ENCODE measurements at regions not wholly inside any gene's neighbourhood (a gene's known extent, or its start where the extent isn't known, plus 50 kb on each side); places are given as distances from the start of the nearest gene placed in this dataset.
A peak's percentile ranks its signal among the peaks of the same experiment; 100 is the strongest.
"Not testable (repeated sequence)": the region's sequence is repeated elsewhere in the genome, so short reads cannot be mapped to it uniquely, and the experiment has no call there.

GRCh38 chr7:66518151-66518691 is 110.5 kb upstream of the KCTD7 start:
- H3K4me3 ChIP-seq (ENCODE audit: control insufficient read depth in 1 of 7, extremely low read depth in 1 of 7, insufficient read depth in 4 of 7, low read depth in 2 of 7, low read length in 6 of 7): no peak overlapping the region
- CTCF ChIA-PET: no interaction called here
- no peak for DNase-seq

GRCh38 chr7:66521675-66522074 is 107.0 kb upstream of the KCTD7 start:
- Histone ChIP-seq H3K36me3 (ENCODE audit: control insufficient read depth in 4 of 4, insufficient read depth in 4 of 4, low read length in 3 of 4) (no peaks in the 10 kb centered on the region), H3K4me1 (ENCODE audit: control extremely low read depth in 1 of 4, control insufficient read depth in 4 of 4, insufficient read depth in 4 of 4, low read length in 3 of 4) (no peaks in the 10 kb centered on the region), H3K4me3 (ENCODE audit: control insufficient read depth in 1 of 7, extremely low read depth in 1 of 7, insufficient read depth in 4 of 7, low read depth in 2 of 7, low read length in 6 of 7) (no peak overlapping the region), H3K27ac (ENCODE audit: insufficient read depth in 1 of 2, low read depth in 1 of 2, low read length in 2 of 2, poor library complexity in 1 of 2, severe bottlenecking in 2 of 2) (no peak overlapping the region), H3K9me3 (ENCODE audit: control extremely low read depth in 1 of 5, control insufficient read depth in 4 of 5, insufficient read depth in 2 of 5, low read depth in 1 of 5, low read length in 4 of 5) (no peaks in the 10 kb centered on the region), H3K27me3 (replicated peaks in 2 of 5; ENCODE audit: control insufficient read depth in 4 of 5, insufficient read depth in 5 of 5, low read length in 4 of 5) (no peaks in the 10 kb centered on the region)
- ChIA-PET POLR2A (no interaction called here), CTCF (interaction anchor here (1.2 kb wide), 1 partner anchor 108 kb away, joined by 3 read pairs; no protein-coding TSS in a partner anchor)
- 97% methylated on average over 3 of the region's 4 CpGs for WGBS (ENCODE audit: insufficient coverage)
- no peak for DNase-seq

More at GRCh38 chr7:66518151-66518691, 110.5 kb upstream of the KCTD7 start:
- Histone ChIP-seq H3K36me3 (ENCODE audit: control insufficient read depth in 4 of 4, insufficient read depth in 4 of 4, low read length in 3 of 4) (no peaks in the 10 kb centered on the region), H3K9me3 (ENCODE audit: control extremely low read depth in 1 of 5, control insufficient read depth in 4 of 5, insufficient read depth in 2 of 5, low read depth in 1 of 5, low read length in 4 of 5) (no peaks in the 10 kb centered on the region), H3K27me3 (replicated peaks in 2 of 5; ENCODE audit: control insufficient read depth in 4 of 5, insufficient read depth in 5 of 5, low read length in 4 of 5) (no peaks in the 10 kb centered on the region), H3K27ac (ENCODE audit: insufficient read depth in 1 of 2, low read depth in 1 of 2, low read length in 2 of 2, poor library complexity in 1 of 2, severe bottlenecking in 2 of 2) (no peak overlapping the region), H3K4me1 (ENCODE audit: control extremely low read depth in 1 of 4, control insufficient read depth in 4 of 4, insufficient read depth in 4 of 4, low read length in 3 of 4) (no peaks in the 10 kb centered on the region)
- POLR2A ChIA-PET: no interaction called here
- WGBS (ENCODE audit: insufficient coverage): 92% methylated on average over 11 of the region's 14 CpGs

DNA sequence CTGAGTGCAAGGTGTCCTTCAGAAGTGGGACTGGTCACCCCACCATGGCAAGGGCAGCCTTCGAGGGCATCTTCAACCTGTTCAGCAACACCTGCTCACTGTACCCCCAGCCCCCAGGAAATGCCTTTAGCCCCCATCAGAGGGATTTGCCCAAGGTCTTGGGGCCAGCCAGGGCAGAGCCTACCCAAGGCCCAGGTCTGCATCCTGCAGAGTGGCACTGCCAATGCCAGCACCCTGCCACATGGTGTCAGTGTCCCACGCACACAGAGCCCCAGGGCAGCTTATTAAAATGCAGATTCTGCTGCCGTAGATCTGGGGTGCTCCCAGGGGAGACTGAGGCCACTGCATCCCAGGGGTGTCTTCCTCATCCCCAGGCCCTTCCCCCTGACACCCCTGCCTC is 106.2 kb upstream of the KCTD7 start:
- no peaks in the 10 kb centered on the region for H3K9me3 ChIP-seq (ENCODE audit: control extremely low read depth in 1 of 5, control insufficient read depth in 4 of 5, insufficient read depth in 2 of 5, low read depth in 1 of 5, low read length in 4 of 5)
- peak; percentile 11 to 24 (median 13) for DNase-seq
- no peak overlapping the region for H3K27ac ChIP-seq (ENCODE audit: insufficient read depth in 1 of 2, low read depth in 1 of 2, low read length in 2 of 2, poor library complexity in 1 of 2, severe bottlenecking in 2 of 2)
- CTCF ChIA-PET: interaction anchor here (1.2 kb wide), 1 partner anchor 9 kb away, joined by 3 read pairs; no protein-coding TSS in a partner anchor
- WGBS (ENCODE audit: insufficient coverage): 73% methylated on average over 3 of the region's 3 CpGs
- H3K27me3 ChIP-seq (replicated peaks in 2 of 5; ENCODE audit: control insufficient read depth in 4 of 5, insufficient read depth in 5 of 5, low read length in 4 of 5): no peaks in the 10 kb centered on the region
- no peak overlapping the region for H3K4me3 ChIP-seq (ENCODE audit: control insufficient read depth in 1 of 7, extremely low read depth in 1 of 7, insufficient read depth in 4 of 7, low read depth in 2 of 7, low read length in 6 of 7)
- H3K36me3 ChIP-seq (ENCODE audit: control insufficient read depth in 4 of 4, insufficient read depth in 4 of 4, low read length in 3 of 4): no peaks in the 10 kb centered on the region
- POLR2A ChIA-PET: no interaction called here
- H3K4me1 ChIP-seq (ENCODE audit: control extremely low read depth in 1 of 4, control insufficient read depth in 4 of 4, insufficient read depth in 4 of 4, low read length in 3 of 4): no peaks in the 10 kb centered on the region

DNA sequence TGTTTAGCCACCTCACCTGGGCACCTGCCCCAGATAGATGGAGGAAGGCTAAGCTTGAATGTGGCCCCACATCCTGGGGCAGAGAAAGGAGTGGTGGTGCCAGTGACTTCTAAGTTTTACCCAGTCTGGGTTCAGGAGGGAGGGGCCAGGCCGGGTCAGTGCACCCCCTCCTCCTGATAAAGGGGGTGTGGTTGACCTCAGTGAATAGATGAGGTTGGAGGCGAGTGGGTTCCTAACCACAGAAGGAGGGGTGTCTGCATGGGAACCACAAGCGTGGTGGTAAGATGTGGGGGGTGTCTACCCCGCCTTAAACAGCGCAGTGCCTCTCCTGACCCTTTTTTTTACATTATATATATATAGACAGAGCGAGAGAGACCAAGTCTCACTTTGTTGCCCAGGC is 105.3 kb upstream of the KCTD7 start:
- Histone ChIP-seq H3K4me1 (ENCODE audit: control extremely low read depth in 1 of 4, control insufficient read depth in 4 of 4, insufficient read depth in 4 of 4, low read length in 3 of 4) (no peaks in the 10 kb centered on the region), H3K9me3 (ENCODE audit: control extremely low read depth in 1 of 5, control insufficient read depth in 4 of 5, insufficient read depth in 2 of 5, low read depth in 1 of 5, low read length in 4 of 5) (no peaks in the 10 kb centered on the region), H3K27ac (ENCODE audit: insufficient read depth in 1 of 2, low read depth in 1 of 2, low read length in 2 of 2, poor library complexity in 1 of 2, severe bottlenecking in 2 of 2) (no peak overlapping the region), H3K36me3 (ENCODE audit: control insufficient read depth in 4 of 4, insufficient read depth in 4 of 4, low read length in 3 of 4) (peaks cover 0 to 1% (median 0%) of the 10 kb centered on the region in 4 experiments), H3K27me3 (replicated peaks in 2 of 5; ENCODE audit: control insufficient read depth in 4 of 5, insufficient read depth in 5 of 5, low read length in 4 of 5) (no peaks in the 10 kb centered on the region), H3K4me3 (ENCODE audit: control insufficient read depth in 1 of 7, extremely low read depth in 1 of 7, insufficient read depth in 4 of 7, low read depth in 2 of 7, low read length in 6 of 7) (no peak overlapping the region)
- POLR2A ChIA-PET: no interaction called here
- DNase-seq: peak; percentile 21 to 61 (median 51)
- 64% methylated on average over 2 of the region's 6 CpGs for WGBS (ENCODE audit: insufficient coverage)
- CTCF ChIA-PET: interaction anchor here (1.2 kb wide), 1 partner anchor 10 kb away, joined by 3 read pairs; no protein-coding TSS in a partner anchor

DNA sequence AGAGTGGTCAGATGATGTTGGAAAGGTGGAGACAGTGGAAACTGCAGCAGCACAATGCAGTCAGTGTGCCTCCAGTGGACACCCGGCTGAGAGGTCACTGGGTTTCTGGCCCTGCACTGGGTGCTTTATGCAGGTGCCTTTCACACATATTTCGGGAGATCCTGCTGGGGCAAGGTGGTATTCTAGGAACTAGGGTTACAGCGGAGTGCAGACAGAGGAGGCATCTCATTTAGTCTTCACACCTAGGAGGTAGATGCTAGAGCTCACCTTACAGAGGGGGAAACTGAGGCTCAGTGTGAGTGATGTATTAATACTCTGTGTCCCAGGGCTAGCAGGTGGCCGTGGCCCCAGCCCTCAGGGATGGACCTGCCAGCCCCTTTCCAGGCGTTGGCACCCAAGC is 103.9 kb upstream of the KCTD7 start:
- Histone ChIP-seq H3K27ac (ENCODE audit: insufficient read depth in 1 of 2, low read depth in 1 of 2, low read length in 2 of 2, poor library complexity in 1 of 2, severe bottlenecking in 2 of 2) (no peak overlapping the region), H3K27me3 (replicated peaks in 2 of 5; ENCODE audit: control insufficient read depth in 4 of 5, insufficient read depth in 5 of 5, low read length in 4 of 5) (no peaks in the 10 kb centered on the region), H3K4me1 (ENCODE audit: control extremely low read depth in 1 of 4, control insufficient read depth in 4 of 4, insufficient read depth in 4 of 4, low read length in 3 of 4) (no peaks in the 10 kb centered on the region), H3K9me3 (ENCODE audit: control extremely low read depth in 1 of 5, control insufficient read depth in 4 of 5, insufficient read depth in 2 of 5, low read depth in 1 of 5, low read length in 4 of 5) (no peaks in the 10 kb centered on the region), H3K36me3 (ENCODE audit: control insufficient read depth in 4 of 4, insufficient read depth in 4 of 4, low read length in 3 of 4) (peaks cover 0 to 1% (median 0%) of the 10 kb centered on the region in 4 experiments), H3K4me3 (ENCODE audit: control insufficient read depth in 1 of 7, extremely low read depth in 1 of 7, insufficient read depth in 4 of 7, low read depth in 2 of 7, low read length in 6 of 7) (no peak overlapping the region)
- ChIA-PET POLR2A (no interaction called here), CTCF (no interaction called here)
- 93% methylated on average over 5 of the region's 5 CpGs for WGBS (ENCODE audit: insufficient coverage)
- DNase-seq: no peak

GRCh38 chr7:66526782-66527181 is 101.9 kb upstream of the KCTD7 start:
- H3K9me3 ChIP-seq (ENCODE audit: control extremely low read depth in 1 of 5, control insufficient read depth in 4 of 5, insufficient read depth in 2 of 5, low read depth in 1 of 5, low read length in 4 of 5); DNase-seq; CTCF ChIA-PET; H3K27ac ChIP-seq (ENCODE audit: insufficient read depth in 1 of 2, low read depth in 1 of 2, low read length in 2 of 2, poor library complexity in 1 of 2, severe bottlenecking in 2 of 2); H3K36me3 ChIP-seq (ENCODE audit: control insufficient read depth in 4 of 4, insufficient read depth in 4 of 4, low read length in 3 of 4); H3K4me3 ChIP-seq (ENCODE audit: control insufficient read depth in 1 of 7, extremely low read depth in 1 of 7, insufficient read depth in 4 of 7, low read depth in 2 of 7, low read length in 6 of 7); H3K27me3 ChIP-seq (replicated peaks in 2 of 5; ENCODE audit: control insufficient read depth in 4 of 5, insufficient read depth in 5 of 5, low read length in 4 of 5); POLR2A ChIA-PET; H3K4me1 ChIP-seq (ENCODE audit: control extremely low read depth in 1 of 4, control insufficient read depth in 4 of 4, insufficient read depth in 4 of 4, low read length in 3 of 4): not testable (repeated sequence)
- WGBS (ENCODE audit: insufficient coverage): 98% methylated on average over 4 of the region's 4 CpGs

DNA sequence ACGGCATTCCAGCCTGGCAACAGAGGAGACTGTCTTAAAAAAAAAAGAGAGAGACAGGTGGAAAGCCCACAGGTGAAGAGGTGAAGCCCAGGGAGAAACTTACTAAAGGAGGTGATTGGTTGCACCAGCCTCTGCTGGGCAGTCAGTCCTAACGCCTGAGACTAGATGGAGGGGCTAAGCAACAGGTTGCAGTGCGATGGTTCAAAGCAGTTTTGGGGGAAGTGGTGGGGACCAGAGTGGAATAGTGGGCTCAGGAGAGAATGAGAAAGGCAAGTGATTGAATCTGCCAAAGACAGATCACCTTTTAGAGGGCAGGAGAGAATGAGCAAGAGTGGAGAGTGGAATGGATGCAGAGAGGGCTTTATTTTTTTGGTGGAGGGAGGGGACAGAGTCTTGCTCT is 100.0 kb upstream of the KCTD7 start:
- CTCF ChIA-PET: no interaction called here
- POLR2A ChIA-PET: no interaction called here
- 94% methylated on average over 3 of the region's 3 CpGs for WGBS (ENCODE audit: insufficient coverage)
- H3K4me3 ChIP-seq (ENCODE audit: control insufficient read depth in 1 of 7, extremely low read depth in 1 of 7, insufficient read depth in 4 of 7, low read depth in 2 of 7, low read length in 6 of 7): no peak overlapping the region
- no peaks in the 10 kb centered on the region for H3K9me3 ChIP-seq (ENCODE audit: control extremely low read depth in 1 of 5, control insufficient read depth in 4 of 5, insufficient read depth in 2 of 5, low read depth in 1 of 5, low read length in 4 of 5)
- no peaks in the 10 kb centered on the region for H3K4me1 ChIP-seq (ENCODE audit: control extremely low read depth in 1 of 4, control insufficient read depth in 4 of 4, insufficient read depth in 4 of 4, low read length in 3 of 4)
- H3K27ac ChIP-seq (ENCODE audit: insufficient read depth in 1 of 2, low read depth in 1 of 2, low read length in 2 of 2, poor library complexity in 1 of 2, severe bottlenecking in 2 of 2): no peak overlapping the region
- H3K27me3 ChIP-seq (replicated peaks in 2 of 5; ENCODE audit: control insufficient read depth in 4 of 5, insufficient read depth in 5 of 5, low read length in 4 of 5): no peaks in the 10 kb centered on the region
- H3K36me3 ChIP-seq (ENCODE audit: control insufficient read depth in 4 of 4, insufficient read depth in 4 of 4, low read length in 3 of 4): peaks cover 0 to 2% (median under 1%) of the 10 kb centered on the region in 4 experiments
- DNase-seq: no peak
